Fibroblast of lung (primary cell): ENCODE measurements at regions not wholly inside any gene's neighbourhood (a gene's known extent, or its start where the extent isn't known, plus 50 kb on each side); places are given as distances from the start of the nearest gene placed in this dataset.
A peak's percentile ranks its signal among the peaks of the same experiment; 100 is the strongest.
"Not testable (repeated sequence)": the region's sequence is repeated elsewhere in the genome, so short reads cannot be mapped to it uniquely, and the experiment has no call there.

ENCODE experiments used
- DNase-seq, 2 donors: peaks; one replicate each; pipeline versions ENCODE4 v3.0.0 to v3.0.0-alpha.2; 2010; ENCODE audit warnings: low read depth in 2 of 2
- H2AFZ ChIP-seq: 2 replicates; pipeline ENCODE4 v1.5.1; 2012; ENCODE audit warnings: low read length, control low read depth, inconsistent platforms
- H3K27ac ChIP-seq: 2 replicates; pipeline ENCODE4 v1.5.1; 2011; ENCODE audit warnings: low read length, control low read depth; ENCODE audit not compliant: insufficient read depth
- H3K27me3 ChIP-seq: 2 replicates; pipeline ENCODE4 v1.5.1; 2011; ENCODE audit warnings: mild to moderate bottlenecking, low read length; ENCODE audit not compliant: control insufficient read depth, insufficient read depth
- H3K36me3 ChIP-seq: 2 replicates; pipeline ENCODE4 v1.5.1; 2011; ENCODE audit warnings: low read length; ENCODE audit not compliant: control insufficient read depth, insufficient read depth
- H3K4me1 ChIP-seq: 2 replicates; pipeline ENCODE4 v1.5.1; 2011; ENCODE audit warnings: low read length; ENCODE audit not compliant: control insufficient read depth, insufficient read depth; ENCODE audit errors: extremely low read depth
- H3K4me2 ChIP-seq: 2 replicates; pipeline ENCODE4 v1.5.1; 2011; ENCODE audit warnings: low read length, control low read depth; ENCODE audit not compliant: insufficient read depth; ENCODE audit errors: extremely low read depth
- H3K4me3 ChIP-seq, 4 experiments: fragments of 200-600 bp in 1 of 4; sonication (generic) in 1 of 4; replicated peaks in 1 of 4; 2 replicates each; pipeline ENCODE4 v1.5.1; 2011 to 2016; ENCODE audit warnings: low read length in 4 of 4, low read depth in 3 of 4, mild to moderate bottlenecking in 3 of 4, control low read depth in 2 of 4, inconsistent platforms in 1 of 4, mixed read lengths in 1 of 4; ENCODE audit not compliant: insufficient read depth in 1 of 4; ENCODE audit errors: control extremely low read depth in 1 of 4
- H3K79me2 ChIP-seq: 2 replicates; pipeline ENCODE4 v1.5.1; 2012; ENCODE audit warnings: mild to moderate bottlenecking, low read length, inconsistent platforms; ENCODE audit not compliant: control insufficient read depth, insufficient read depth
- H3K9ac ChIP-seq: 2 replicates; pipeline ENCODE4 v1.5.1; 2011; ENCODE audit warnings: mild to moderate bottlenecking, low read length, control low read depth; ENCODE audit not compliant: insufficient read depth
- H3K9me3 ChIP-seq: 2 replicates; pipeline ENCODE4 v1.5.1; 2012; ENCODE audit warnings: low read depth, low read length; ENCODE audit not compliant: control insufficient read depth, insufficient read depth
- H4K20me1 ChIP-seq: 2 replicates; pipeline ENCODE4 v1.5.1; 2011; ENCODE audit warnings: low read length; ENCODE audit not compliant: control insufficient read depth, insufficient read depth; ENCODE audit errors: extremely low read depth
- EZH2 ChIP-seq: IDR thresholded peaks from 2 replicates; pipeline ENCODE4 v1.5.1; 2012; ENCODE audit warnings: low read length, control low read depth, mild to moderate bottlenecking; ENCODE audit errors: missing control alignments
- TF ChIP-seq, protein P1 (sequence below), 2 donors: IDR thresholded peaks in 1 of 2; conservative IDR thresholded peaks in 1 of 2; 1 replicate in 1 of 2; 2 replicates in 1 of 2; pipeline ENCODE4 v1.5.1; 2011 to 2012; ENCODE audit warnings: low read length in 2 of 2, control low read depth in 1 of 2, inconsistent platforms in 1 of 2, low read depth in 1 of 2, mild to moderate bottlenecking in 1 of 2

- H4K20me1 ChIP-seq, result no peaks in the 10 kb centered on the region
- no peaks in the 10 kb centered on the region for H3K4me1 ChIP-seq
- no peak overlapping the region for H3K4me2 ChIP-seq
- no peak overlapping the region for H3K27ac ChIP-seq
- peak in 1 of 2 donors; percentile 35 for DNase-seq
- no peaks in the 10 kb centered on the region for H3K79me2 ChIP-seq
- H3K9ac ChIP-seq, result no peak overlapping the region
- H3K4me3 ChIP-seq, result no peak overlapping the region
- H3K27me3 ChIP-seq, result no peaks in the 10 kb centered on the region
- H3K36me3 ChIP-seq, result no peaks in the 10 kb centered on the region
- no peaks in the 10 kb centered on the region for H3K9me3 ChIP-seq
- H2AFZ ChIP-seq, result no peak overlapping the region
- TF ChIP-seq, protein P1, sequence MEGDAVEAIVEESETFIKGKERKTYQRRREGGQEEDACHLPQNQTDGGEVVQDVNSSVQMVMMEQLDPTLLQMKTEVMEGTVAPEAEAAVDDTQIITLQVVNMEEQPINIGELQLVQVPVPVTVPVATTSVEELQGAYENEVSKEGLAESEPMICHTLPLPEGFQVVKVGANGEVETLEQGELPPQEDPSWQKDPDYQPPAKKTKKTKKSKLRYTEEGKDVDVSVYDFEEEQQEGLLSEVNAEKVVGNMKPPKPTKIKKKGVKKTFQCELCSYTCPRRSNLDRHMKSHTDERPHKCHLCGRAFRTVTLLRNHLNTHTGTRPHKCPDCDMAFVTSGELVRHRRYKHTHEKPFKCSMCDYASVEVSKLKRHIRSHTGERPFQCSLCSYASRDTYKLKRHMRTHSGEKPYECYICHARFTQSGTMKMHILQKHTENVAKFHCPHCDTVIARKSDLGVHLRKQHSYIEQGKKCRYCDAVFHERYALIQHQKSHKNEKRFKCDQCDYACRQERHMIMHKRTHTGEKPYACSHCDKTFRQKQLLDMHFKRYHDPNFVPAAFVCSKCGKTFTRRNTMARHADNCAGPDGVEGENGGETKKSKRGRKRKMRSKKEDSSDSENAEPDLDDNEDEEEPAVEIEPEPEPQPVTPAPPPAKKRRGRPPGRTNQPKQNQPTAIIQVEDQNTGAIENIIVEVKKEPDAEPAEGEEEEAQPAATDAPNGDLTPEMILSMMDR (conservative IDR thresholded peaks at IDR 0.05 in 1 of 2, IDR thresholded peaks at IDR 0.05 in 1 of 2; ENCODE audit: low read depth in 1 of 2, low read length in 2 of 2), result no peak
- no peak for TF ChIP-seq EZH2
These were observed 708.1 kb downstream of the GLUD2 start for GRCh38 chrX:121755541-121755940.

DNA sequence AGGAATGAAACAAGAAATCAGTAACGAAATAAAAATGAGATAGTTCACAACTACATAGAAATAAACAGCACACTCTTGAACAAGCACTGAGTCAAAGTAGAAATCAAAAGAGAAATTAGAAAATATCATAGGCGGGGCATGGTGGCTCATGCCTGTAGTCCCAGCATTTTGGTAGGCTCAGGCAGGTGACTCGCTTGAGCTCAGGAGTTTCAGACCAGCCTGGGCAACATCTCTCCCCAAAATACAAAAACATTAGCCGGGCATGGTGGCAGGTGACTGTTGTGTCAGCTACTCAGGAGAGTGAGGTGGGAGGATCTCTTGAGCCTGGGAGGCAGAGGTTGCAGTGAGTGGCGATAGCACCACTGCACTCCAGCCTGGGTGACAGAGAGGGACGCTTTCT is 714.4 kb downstream of the GLUD2 start:
- Histone ChIP-seq H3K4me2 (no peak overlapping the region), H3K79me2 (no peaks in the 10 kb centered on the region), H3K27me3 (no peaks in the 10 kb centered on the region), H4K20me1 (no peaks in the 10 kb centered on the region), H3K9ac (no peak overlapping the region), H3K4me3 (no peak overlapping the region), H3K4me1 (no peaks in the 10 kb centered on the region), H2AFZ (no peak overlapping the region), H3K27ac (no peak overlapping the region), H3K36me3 (no peaks in the 10 kb centered on the region), H3K9me3 (no peaks in the 10 kb centered on the region)
- TF ChIP-seq EZH2, result no peak
- TF ChIP-seq, protein P1 (conservative IDR thresholded peaks at IDR 0.05 in 1 of 2, IDR thresholded peaks at IDR 0.05 in 1 of 2; ENCODE audit: low read depth in 1 of 2, low read length in 2 of 2), result no peak
- no peak for DNase-seq

DNA sequence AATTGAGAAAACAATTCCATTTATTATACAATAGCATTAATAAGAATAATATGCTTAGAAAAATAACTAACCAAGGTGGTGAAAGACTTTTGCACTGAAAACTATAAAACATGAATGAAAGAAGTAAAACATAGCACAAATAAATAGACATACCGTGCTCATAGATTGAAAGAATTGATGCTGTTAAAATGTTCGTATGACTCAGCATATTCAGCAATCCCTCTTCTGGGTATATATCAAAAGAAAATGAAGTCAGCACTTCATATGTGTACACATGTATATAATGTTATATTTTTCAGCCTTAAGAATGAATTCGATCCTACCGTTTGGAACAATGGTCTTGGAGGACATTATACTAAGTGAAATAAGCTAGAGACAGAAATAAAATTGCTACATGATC is 716.3 kb downstream of the GLUD2 start:
- Histone ChIP-seq H3K4me2 (no peak overlapping the region), H3K27ac (no peak overlapping the region), H3K9me3 (no peaks in the 10 kb centered on the region), H3K27me3 (no peaks in the 10 kb centered on the region), H3K36me3 (no peaks in the 10 kb centered on the region), H3K9ac (no peak overlapping the region), H4K20me1 (no peaks in the 10 kb centered on the region), H2AFZ (no peak overlapping the region), H3K79me2 (no peaks in the 10 kb centered on the region), H3K4me1 (no peaks in the 10 kb centered on the region), H3K4me3 (no peak overlapping the region)
- TF ChIP-seq EZH2, result no peak
- TF ChIP-seq, protein P1 (conservative IDR thresholded peaks at IDR 0.05 in 1 of 2, IDR thresholded peaks at IDR 0.05 in 1 of 2; ENCODE audit: low read depth in 1 of 2, low read length in 2 of 2), result no peak
- no peak for DNase-seq

- not testable (repeated sequence) for H3K4me2 ChIP-seq, H3K9me3 ChIP-seq, H3K4me1 ChIP-seq, DNase-seq, H3K79me2 ChIP-seq, H3K4me3 ChIP-seq, H3K9ac ChIP-seq, H4K20me1 ChIP-seq, H3K27me3 ChIP-seq, H2AFZ ChIP-seq, H3K27ac ChIP-seq, H3K36me3 ChIP-seq
These were observed 720.8 kb downstream of the GLUD2 start for GRCh38 chrX:121768210-121768609.
